ENCODE measurements at regions not wholly inside any gene's neighbourhood (a gene's known extent, or its start where the extent isn't known, plus 50 kb on each side); places are given as distances from the start of the nearest gene placed in this dataset.

DNA sequence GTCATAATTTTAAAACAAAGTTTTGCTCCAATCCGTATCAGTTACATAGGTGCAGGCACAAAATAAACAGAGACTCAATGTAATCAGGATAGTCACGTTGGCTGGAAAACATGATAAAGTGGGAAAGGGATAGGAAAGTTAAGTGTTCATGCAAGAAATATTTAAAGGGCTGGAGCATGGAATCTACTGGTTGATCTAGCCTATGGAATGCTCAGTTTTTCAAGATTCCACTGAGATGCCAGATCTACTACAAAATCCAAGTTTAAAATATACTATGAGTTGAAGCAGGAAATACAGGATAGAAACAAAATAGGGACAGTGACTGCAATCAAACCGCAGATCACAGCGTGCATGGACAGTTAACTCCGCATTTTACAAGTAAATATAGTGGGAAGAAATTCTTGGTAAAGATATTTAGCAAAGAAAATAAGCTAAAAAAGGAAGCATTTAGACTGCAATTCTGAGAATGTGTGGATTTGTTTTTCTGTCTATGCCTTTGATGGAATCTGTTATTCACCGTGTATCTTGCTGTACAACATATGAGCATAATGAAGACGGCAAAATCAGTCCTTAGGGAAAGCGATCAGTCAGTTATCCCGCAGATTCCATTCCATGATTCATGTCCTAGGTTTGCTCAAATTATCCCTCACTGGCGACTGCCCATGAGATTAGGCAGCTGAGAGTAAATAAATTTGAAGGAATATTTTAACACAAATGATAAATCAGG, 1044.3 kb downstream of the FLRT2 start:
- H3K4me1 ChIP-seq (ENCODE audit: control insufficient read depth, extremely low read depth, insufficient read depth, low read length): no peaks in the 10 kb centered on the region
- no peaks in the 10 kb centered on the region for H3K9me1 ChIP-seq (replicated peaks; ENCODE audit: control insufficient read depth, extremely low read depth, insufficient read depth, low read length)
- intact Hi-C loops (cut with micrococcal nuclease): no loop called here

More for the DNA sequence above, 1044.3 kb downstream of the FLRT2 start:
- Histone ChIP-seq H3K79me2 (ENCODE audit: control insufficient read depth, insufficient read depth, low read length) (no peaks in the 10 kb centered on the region), H3K9me3 (replicated peaks; ENCODE audit: control insufficient read depth, insufficient read depth, low read length) (peaks cover 7% of the 10 kb centered on the region), H2AFZ (ENCODE audit: low read depth, low read length) (no peak overlapping the region), H3K9ac (replicated peaks; ENCODE audit: extremely low read depth, insufficient read depth, low read length) (no peak overlapping the region), H3K4me2 (ENCODE audit: insufficient read depth, low read length) (no peak overlapping the region), H3K27me3 (ENCODE audit: control insufficient read depth in 2 of 2, insufficient read depth in 2 of 2, low read length in 2 of 2) (no peaks in the 10 kb centered on the region), H4K20me1 (replicated peaks; ENCODE audit: control insufficient read depth, extremely low read depth, insufficient read depth, low read length) (no peaks in the 10 kb centered on the region), H3K4me3 (replicated peaks in 1 of 3; ENCODE audit: insufficient read depth in 1 of 3, low read depth in 1 of 3, low read length in 3 of 3) (no peak overlapping the region), H3K36me3 (ENCODE audit: control insufficient read depth in 2 of 2, extremely low read depth in 1 of 2, insufficient read depth in 2 of 2, low read length in 2 of 2) (no peaks in the 10 kb centered on the region), H3K27ac (ENCODE audit: insufficient read depth, low read depth, low read length) (no peak overlapping the region)
- BruUV-seq (replicated peaks): no TSS peak
- DNase-seq (ENCODE audit: low read depth, low spot score) (no peak), FAIRE-seq (no peak)
- ChIA-PET POLR2A (no interaction called here), CTCF (no interaction called here)
- dilution Hi-C loops (cut with MboI; ENCODE audit: extremely low pct_ligation_motif_present, low sequenced_read_pairs): no loop called here
- TF ChIP-seq, protein P1, sequence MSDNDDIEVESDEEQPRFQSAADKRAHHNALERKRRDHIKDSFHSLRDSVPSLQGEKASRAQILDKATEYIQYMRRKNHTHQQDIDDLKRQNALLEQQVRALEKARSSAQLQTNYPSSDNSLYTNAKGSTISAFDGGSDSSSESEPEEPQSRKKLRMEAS (IDR thresholded peaks at IDR 0.05; ENCODE audit: insufficient read depth, insufficient read length): no peak
- no peak for TF ChIP-seq MYC (IDR thresholded peaks at IDR 0.05; ENCODE audit: low read depth, low read length)
- no peak for TF ChIP-seq POLR2A (IDR thresholded peaks at IDR 0.05; ENCODE audit: low read depth, low read length)
- TF ChIP-seq JUN (IDR thresholded peaks at IDR 0.05; ENCODE audit: borderline replicate concordance, insufficient read depth, insufficient read length, low read depth): no peak
- TF ChIP-seq GATA2 (IDR thresholded peaks at IDR 0.05; ENCODE audit: insufficient read depth, insufficient read length, low read depth, low read length): no peak
- TF ChIP-seq, protein P2, sequence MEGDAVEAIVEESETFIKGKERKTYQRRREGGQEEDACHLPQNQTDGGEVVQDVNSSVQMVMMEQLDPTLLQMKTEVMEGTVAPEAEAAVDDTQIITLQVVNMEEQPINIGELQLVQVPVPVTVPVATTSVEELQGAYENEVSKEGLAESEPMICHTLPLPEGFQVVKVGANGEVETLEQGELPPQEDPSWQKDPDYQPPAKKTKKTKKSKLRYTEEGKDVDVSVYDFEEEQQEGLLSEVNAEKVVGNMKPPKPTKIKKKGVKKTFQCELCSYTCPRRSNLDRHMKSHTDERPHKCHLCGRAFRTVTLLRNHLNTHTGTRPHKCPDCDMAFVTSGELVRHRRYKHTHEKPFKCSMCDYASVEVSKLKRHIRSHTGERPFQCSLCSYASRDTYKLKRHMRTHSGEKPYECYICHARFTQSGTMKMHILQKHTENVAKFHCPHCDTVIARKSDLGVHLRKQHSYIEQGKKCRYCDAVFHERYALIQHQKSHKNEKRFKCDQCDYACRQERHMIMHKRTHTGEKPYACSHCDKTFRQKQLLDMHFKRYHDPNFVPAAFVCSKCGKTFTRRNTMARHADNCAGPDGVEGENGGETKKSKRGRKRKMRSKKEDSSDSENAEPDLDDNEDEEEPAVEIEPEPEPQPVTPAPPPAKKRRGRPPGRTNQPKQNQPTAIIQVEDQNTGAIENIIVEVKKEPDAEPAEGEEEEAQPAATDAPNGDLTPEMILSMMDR (IDR thresholded peaks at IDR 0.05; ENCODE audit: extremely low read depth in 1 of 2, insufficient read depth in 1 of 2, low read depth in 1 of 2, low read length in 2 of 2): no peak
- TF ChIP-seq EZH2 (IDR thresholded peaks at IDR 0.05; ENCODE audit: borderline replicate concordance, low read depth, low read length, severe bottlenecking): no peak
- no peak for TF ChIP-seq POLR2AphosphoS5 (IDR thresholded peaks at IDR 0.05; ENCODE audit: insufficient read depth, low read depth, low read length)
- TF ChIP-seq FOS (IDR thresholded peaks at IDR 0.05; ENCODE audit: borderline replicate concordance, insufficient read depth, low read length): no peak
